ENCODE measurements at regions not wholly inside any gene's neighbourhood (a gene's known extent, or its start where the extent isn't known, plus 50 kb on each side); places are given as distances from the start of the nearest gene placed in this dataset.
"Not testable (repeated sequence)": the region's sequence is repeated elsewhere in the genome, so short reads cannot be mapped to it uniquely, and the experiment has no call there.

GRCh38 chr14:41072776-41073175, 533.9 kb upstream of the LRFN5 start:
- no peak for DNase-seq

GRCh38 chr14:41071351-41071750, 535.3 kb upstream of the LRFN5 start:
- no peak for DNase-seq

GRCh38 chr14:41062826-41063225, 543.9 kb upstream of the LRFN5 start:
- no peak for DNase-seq

GRCh38 chr14:41055589-41055988, 551.1 kb upstream of the LRFN5 start:
- DNase-seq: no peak

GRCh38 chr14:41051801-41052200, 554.9 kb upstream of the LRFN5 start:
- DNase-seq: no peak

- DNase-seq: no peak
These were observed 558.9 kb upstream of the LRFN5 start for GRCh38 chr14:41047763-41048162.

GRCh38 chr14:41037388-41037787, 569.3 kb upstream of the LRFN5 start:
- DNase-seq: no peak

GRCh38 chr14:41034969-41035368, 571.7 kb upstream of the LRFN5 start:
- no peak for DNase-seq

GRCh38 chr14:41022932-41023331, 583.7 kb upstream of the LRFN5 start:
- DNase-seq: no peak

- no peak for DNase-seq
These were observed 590.5 kb upstream of the LRFN5 start for GRCh38 chr14:41016213-41016612.

GRCh38 chr14:41000350-41000749, 606.3 kb upstream of the LRFN5 start:
- no peak for DNase-seq

- no peak for DNase-seq
These were observed 617.4 kb upstream of the LRFN5 start for GRCh38 chr14:40989260-40989659.

- no peak for DNase-seq
These were observed 619.2 kb upstream of the LRFN5 start for GRCh38 chr14:40987481-40987880.

- no peak for DNase-seq
These were observed 620.0 kb upstream of the LRFN5 start for GRCh38 chr14:40986655-40987054.

GRCh38 chr14:40985584-40985983, 621.1 kb upstream of the LRFN5 start:
- DNase-seq: no peak

GRCh38 chr14:40983604-40984003, 623.1 kb upstream of the LRFN5 start:
- DNase-seq: no peak

- DNase-seq: no peak
These were observed 625.4 kb upstream of the LRFN5 start for GRCh38 chr14:40981247-40981646.

GRCh38 chr14:40960257-40960656, 646.4 kb upstream of the LRFN5 start:
- not testable (repeated sequence) for DNase-seq

- no peak for DNase-seq
These were observed 651.6 kb upstream of the LRFN5 start for GRCh38 chr14:40955131-40955505.

- not testable (repeated sequence) for DNase-seq
These were observed 652.1 kb upstream of the LRFN5 start for GRCh38 chr14:40954448-40955130.

GRCh38 chr14:40944521-40944920, 662.2 kb upstream of the LRFN5 start:
- no peak for DNase-seq

GRCh38 chr14:40936861-40937260, 669.8 kb upstream of the LRFN5 start:
- DNase-seq: no peak

- DNase-seq: no peak
These were observed 686.3 kb upstream of the LRFN5 start for GRCh38 chr14:40920380-40920779.

- no peak for DNase-seq
These were observed 695.5 kb upstream of the LRFN5 start for GRCh38 chr14:40911141-40911540.
